ENCODE measurements at regions not wholly inside any gene's neighbourhood (a gene's known extent, or its start where the extent isn't known, plus 50 kb on each side); places are given as distances from the start of the nearest gene placed in this dataset.

DNA sequence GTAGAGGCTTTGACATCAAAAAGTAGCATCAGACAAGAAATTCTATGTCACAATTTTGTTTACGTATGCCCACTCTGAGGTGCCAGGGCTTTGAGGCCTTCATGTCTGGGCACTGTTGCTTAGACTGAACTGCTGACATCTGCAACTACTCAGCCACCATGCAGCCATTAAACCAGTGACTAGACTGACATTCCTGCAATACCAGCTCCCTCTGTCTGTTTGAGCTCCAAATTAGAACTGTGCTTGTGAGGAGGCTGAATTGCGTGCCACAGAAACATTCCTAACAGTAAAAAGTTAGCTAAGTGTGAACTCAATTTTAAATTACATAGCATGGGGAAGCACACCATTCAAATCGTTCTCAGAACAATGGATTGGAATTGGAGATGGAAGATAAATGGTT lies 163.2 kb downstream of the INSIG2 start:
- no peak overlapping the region for H3K4me3 ChIP-seq
- TF ChIP-seq FOS (IDR thresholded peaks at IDR 0.05; ENCODE audit: borderline replicate concordance, extremely low read depth, insufficient read length) (no peak), ZNF217 (IDR thresholded peaks at IDR 0.05) (no peak), MTA3 (IDR thresholded peaks at IDR 0.05; ENCODE audit: borderline replicate concordance, low read length) (no peak), RB1 (IDR thresholded peaks at IDR 0.05; ENCODE audit: borderline replicate concordance) (no peak), PAX8 (IDR thresholded peaks at IDR 0.05) (no peak), ESRRA (IDR thresholded peaks at IDR 0.05; ENCODE audit: low read length) (no peak), JUND (IDR thresholded peaks at IDR 0.05; ENCODE audit: low read depth, low read length) (no peak), ZNF384 (IDR thresholded peaks at IDR 0.05; ENCODE audit: borderline replicate concordance, low read depth, low read length) (no peak), CREM (IDR thresholded peaks at IDR 0.05; ENCODE audit: low read depth) (no peak), CBFB (IDR thresholded peaks at IDR 0.05; ENCODE audit: low read depth) (no peak), RFX5 (IDR thresholded peaks at IDR 0.05; ENCODE audit: low read depth, low read length) (no peak), TCF12 (IDR thresholded peaks at IDR 0.05; ENCODE audit: low read depth, low read length) (no peak), ZSCAN29 (IDR thresholded peaks at IDR 0.05) (no peak), SRF (IDR thresholded peaks at IDR 0.05; ENCODE audit: low read depth in 2 of 2, low read length in 2 of 2) (no peak), EP300 (IDR thresholded peaks at IDR 0.05; ENCODE audit: borderline replicate concordance in 1 of 2, control insufficient read depth in 1 of 2, low read depth in 2 of 2, low read length in 2 of 2) (no peak)
- TF ChIP-seq, protein P1, sequence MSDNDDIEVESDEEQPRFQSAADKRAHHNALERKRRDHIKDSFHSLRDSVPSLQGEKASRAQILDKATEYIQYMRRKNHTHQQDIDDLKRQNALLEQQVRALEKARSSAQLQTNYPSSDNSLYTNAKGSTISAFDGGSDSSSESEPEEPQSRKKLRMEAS (IDR thresholded peaks at IDR 0.05; ENCODE audit: low read depth, low read length): no peak
- TF ChIP-seq, protein P2, sequence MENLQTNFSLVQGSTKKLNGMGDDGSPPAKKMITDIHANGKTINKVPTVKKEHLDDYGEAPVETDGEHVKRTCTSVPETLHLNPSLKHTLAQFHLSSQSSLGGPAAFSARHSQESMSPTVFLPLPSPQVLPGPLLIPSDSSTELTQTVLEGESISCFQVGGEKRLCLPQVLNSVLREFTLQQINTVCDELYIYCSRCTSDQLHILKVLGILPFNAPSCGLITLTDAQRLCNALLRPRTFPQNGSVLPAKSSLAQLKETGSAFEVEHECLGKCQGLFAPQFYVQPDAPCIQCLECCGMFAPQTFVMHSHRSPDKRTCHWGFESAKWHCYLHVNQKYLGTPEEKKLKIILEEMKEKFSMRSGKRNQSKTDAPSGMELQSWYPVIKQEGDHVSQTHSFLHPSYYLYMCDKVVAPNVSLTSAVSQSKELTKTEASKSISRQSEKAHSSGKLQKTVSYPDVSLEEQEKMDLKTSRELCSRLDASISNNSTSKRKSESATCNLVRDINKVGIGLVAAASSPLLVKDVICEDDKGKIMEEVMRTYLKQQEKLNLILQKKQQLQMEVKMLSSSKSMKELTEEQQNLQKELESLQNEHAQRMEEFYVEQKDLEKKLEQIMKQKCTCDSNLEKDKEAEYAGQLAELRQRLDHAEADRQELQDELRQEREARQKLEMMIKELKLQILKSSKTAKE (IDR thresholded peaks at IDR 0.05; ENCODE audit: low read depth, poor library complexity, severe bottlenecking): no peak
- TF ChIP-seq, protein P3, sequence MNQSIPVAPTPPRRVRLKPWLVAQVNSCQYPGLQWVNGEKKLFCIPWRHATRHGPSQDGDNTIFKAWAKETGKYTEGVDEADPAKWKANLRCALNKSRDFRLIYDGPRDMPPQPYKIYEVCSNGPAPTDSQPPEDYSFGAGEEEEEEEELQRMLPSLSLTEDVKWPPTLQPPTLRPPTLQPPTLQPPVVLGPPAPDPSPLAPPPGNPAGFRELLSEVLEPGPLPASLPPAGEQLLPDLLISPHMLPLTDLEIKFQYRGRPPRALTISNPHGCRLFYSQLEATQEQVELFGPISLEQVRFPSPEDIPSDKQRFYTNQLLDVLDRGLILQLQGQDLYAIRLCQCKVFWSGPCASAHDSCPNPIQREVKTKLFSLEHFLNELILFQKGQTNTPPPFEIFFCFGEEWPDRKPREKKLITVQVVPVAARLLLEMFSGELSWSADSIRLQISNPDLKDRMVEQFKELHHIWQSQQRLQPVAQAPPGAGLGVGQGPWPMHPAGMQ (IDR thresholded peaks at IDR 0.05; ENCODE audit: borderline replicate concordance): no peak
- TF ChIP-seq, protein P4, sequence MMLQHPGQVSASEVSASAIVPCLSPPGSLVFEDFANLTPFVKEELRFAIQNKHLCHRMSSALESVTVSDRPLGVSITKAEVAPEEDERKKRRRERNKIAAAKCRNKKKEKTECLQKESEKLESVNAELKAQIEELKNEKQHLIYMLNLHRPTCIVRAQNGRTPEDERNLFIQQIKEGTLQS (IDR thresholded peaks at IDR 0.05; ENCODE audit: borderline replicate concordance, extremely low read depth, low read depth, low read length): no peak
- DNase-seq (ENCODE audit: low read depth, low spot score): no peak
- no peaks in the 10 kb centered on the region for H3K36me3 ChIP-seq (ENCODE audit: control insufficient read depth in 2 of 2, insufficient read depth in 2 of 2, low read length in 1 of 2)
- H3K4me2 ChIP-seq (ENCODE audit: control insufficient read depth, insufficient read depth): no peak overlapping the region
- no peaks in the 10 kb centered on the region for H4K20me1 ChIP-seq (ENCODE audit: control insufficient read depth, insufficient read depth)
- H3K79me2 ChIP-seq (ENCODE audit: control insufficient read depth, insufficient read depth, low read length): no peaks in the 10 kb centered on the region
- in situ Hi-C loops (cut with MboI) (no loop called here), intact Hi-C loops (cut with micrococcal nuclease; ENCODE audit: unreplicated experiment) (no loop called here)
- H3K9me3 ChIP-seq (replicated peaks; ENCODE audit: control insufficient read depth, insufficient read depth, low read length): no peaks in the 10 kb centered on the region
- POLR2A ChIA-PET: no interaction called here
- H3K27ac ChIP-seq (ENCODE audit: control insufficient read depth, insufficient read depth): no peak overlapping the region
- BruUV-seq (replicated peaks): no TSS peak
- ATAC-seq: no peak
- RAD21 ChIA-PET (ENCODE audit: unreplicated experiment): no interaction called here
- 32% methylated on average over 3 of the region's 3 CpGs for WGBS (ENCODE audit: insufficient coverage, insufficient replicate concordance, low lambda C conversion rate, missing lambda C conversion rate)
- no peak overlapping the region for H3K9ac ChIP-seq (ENCODE audit: control insufficient read depth, insufficient read depth, low read length)
- H3K4me1 ChIP-seq (ENCODE audit: control insufficient read depth, insufficient read depth, low read length): peaks cover 15% of the 10 kb centered on the region
- CTCF ChIA-PET: interaction anchor here (1.1 kb wide), 1 partner anchor 173 kb away, joined by 3 read pairs; no protein-coding TSS in a partner anchor
- H3K27me3 ChIP-seq (replicated peaks in 1 of 2; ENCODE audit: control insufficient read depth in 2 of 2, insufficient read depth in 2 of 2, low read length in 1 of 2): no peaks in the 10 kb centered on the region
- SMC1A ChIA-PET (ENCODE audit: uncharacterized antibody, unreplicated experiment): interaction anchor here (0.6 kb wide), 1 partner anchor 230 kb away, joined by 3 read pairs; no protein-coding TSS in a partner anchor
- FAIRE-seq: no peak
- H2AFZ ChIP-seq (ENCODE audit: control insufficient read depth, low read depth, low read length): no peak overlapping the region

All from GM12878 (cell line).